HepG2 (cell line): ENCODE measurements at regions not wholly inside any gene's neighbourhood (a gene's known extent, or its start where the extent isn't known, plus 50 kb on each side); places are given as distances from the start of the nearest gene placed in this dataset.

ENCODE experiments used
- PRDM4 ChIP-seq: sonication (generic); formaldehyde crosslinking; IDR thresholded peaks from 2 replicates; pipeline ENCODE4 v1.9.0; 2021; ENCODE audit warnings: missing genetic modification reagents, borderline replicate concordance
- SP1 ChIP-seq, 2 experiments: fragments of 450-650 bp in 1 of 2; sonication (generic) in 1 of 2; formaldehyde crosslinking in 1 of 2; IDR thresholded peaks; 2 replicates each; pipeline versions ENCODE4 v1.4.0 to v1.6.1; 2016 to 2020; ENCODE audit warnings: missing genetic modification reagents in 1 of 2
- ZNF138 ChIP-seq: sonication (generic); formaldehyde crosslinking; IDR thresholded peaks from 2 replicates; pipeline ENCODE4 v1.5.0; 2020; ENCODE audit warnings: mild to moderate bottlenecking, low read depth, missing genetic modification reagents
- ZNF362 ChIP-seq: sonication (generic); formaldehyde crosslinking; IDR thresholded peaks from 2 replicates; pipeline ENCODE4 v1.4.0; 2020; ENCODE audit warnings: missing genetic modification reagents, mild to moderate bottlenecking, borderline replicate concordance
- ZNF710 ChIP-seq: sonication (generic); formaldehyde crosslinking; IDR thresholded peaks from 2 replicates; pipeline ENCODE4 v1.5.0; 2020; ENCODE audit warnings: mild to moderate bottlenecking, missing genetic modification reagents, borderline replicate concordance

- TF ChIP-seq ZNF710 (CRISPR knock-in tag) (no peak), SP1 (IDR thresholded peaks at IDR 0.05) (no peak), SP1 (CRISPR knock-in tag; IDR thresholded peaks at IDR 0.05) (no peak), ZNF138 (no peak), PRDM4 (CRISPR knock-in tag) (no peak), ZNF362 (no peak)
These were observed 124.2 kb downstream of the METRNL start for GRCh38 chr17:83203472-83204221.
